ENCODE measurements at regions not wholly inside any gene's neighbourhood (a gene's known extent, or its start where the extent isn't known, plus 50 kb on each side); places are given as distances from the start of the nearest gene placed in this dataset.

DNA sequence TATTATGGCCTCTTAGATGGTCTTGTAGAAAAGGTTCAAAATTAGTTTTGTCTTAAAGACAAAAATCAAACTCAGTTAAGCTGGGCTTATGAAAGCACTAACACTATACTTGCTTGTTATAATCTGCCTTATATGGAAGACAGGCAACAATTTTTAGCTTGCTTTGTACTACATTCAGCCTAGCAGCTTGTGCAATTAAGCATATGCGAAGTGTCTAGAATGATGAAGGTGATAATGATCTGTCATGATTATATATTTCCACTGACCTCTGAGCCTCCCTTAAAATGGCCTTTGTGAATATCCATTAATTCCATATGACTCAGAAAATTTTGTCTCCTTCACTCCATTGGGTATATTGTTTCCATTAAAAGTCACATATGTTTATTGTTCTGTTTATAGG is 834.9 kb downstream of the OLFM4 start:
- no peak for DNase-seq

DNA sequence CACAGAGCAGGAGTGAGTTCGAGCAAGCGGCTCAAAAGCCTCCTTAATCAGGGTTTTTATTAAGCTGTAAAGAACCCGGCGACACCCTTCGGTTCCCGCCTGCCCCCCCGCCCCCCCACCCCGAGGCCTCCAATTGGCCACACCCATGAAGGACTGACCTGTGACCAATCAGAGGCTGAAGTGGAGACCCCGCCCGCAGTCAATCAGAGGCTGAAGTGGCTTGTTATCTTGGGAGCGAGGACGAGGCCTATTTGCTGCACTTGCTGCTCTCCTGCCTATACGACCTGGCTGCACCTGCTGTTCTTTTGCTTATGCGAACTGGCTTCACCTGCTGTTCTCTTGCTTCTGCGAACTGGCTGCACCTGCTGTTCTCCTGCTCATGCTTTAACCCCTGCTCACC is 844.9 kb downstream of the OLFM4 start:
- no peak for DNase-seq

DNA sequence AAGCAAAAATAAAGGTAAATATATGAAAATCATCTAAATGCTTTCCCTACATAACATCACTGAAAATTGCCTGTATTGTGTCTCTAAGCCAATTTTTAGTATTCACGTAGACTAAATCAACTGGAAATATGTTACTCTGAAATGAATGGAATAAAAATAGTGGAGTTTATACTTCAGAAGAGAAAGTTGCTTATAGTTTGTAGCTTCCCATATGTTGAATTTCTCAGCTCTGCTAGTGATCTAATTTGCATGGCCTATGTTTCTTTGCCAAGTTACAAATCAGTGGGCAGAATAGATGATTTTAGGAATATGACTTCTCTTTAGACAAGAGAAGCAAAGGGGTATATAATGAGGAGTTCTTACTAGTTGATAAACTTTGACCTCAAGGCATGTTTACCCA is 850.2 kb downstream of the OLFM4 start:
- no peak for DNase-seq

DNA sequence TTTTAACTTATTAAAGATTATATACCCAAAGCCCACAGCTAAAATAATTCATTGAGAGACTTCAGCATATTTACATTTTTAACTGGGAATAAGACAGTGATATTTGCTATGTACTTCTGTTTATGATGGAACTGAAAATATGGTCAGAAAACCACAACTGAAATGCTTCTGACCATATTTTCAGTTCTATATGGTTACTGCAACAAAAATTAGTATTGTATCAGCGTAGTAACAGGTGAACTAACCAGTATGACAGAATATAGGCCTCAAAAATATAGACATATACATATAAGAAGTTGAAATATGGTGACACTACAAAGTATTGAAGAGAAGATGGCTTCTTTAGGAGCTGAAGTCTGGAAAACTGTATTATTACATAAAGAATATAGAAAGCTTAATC is 857.4 kb downstream of the OLFM4 start:
- DNase-seq: no peak

DNA sequence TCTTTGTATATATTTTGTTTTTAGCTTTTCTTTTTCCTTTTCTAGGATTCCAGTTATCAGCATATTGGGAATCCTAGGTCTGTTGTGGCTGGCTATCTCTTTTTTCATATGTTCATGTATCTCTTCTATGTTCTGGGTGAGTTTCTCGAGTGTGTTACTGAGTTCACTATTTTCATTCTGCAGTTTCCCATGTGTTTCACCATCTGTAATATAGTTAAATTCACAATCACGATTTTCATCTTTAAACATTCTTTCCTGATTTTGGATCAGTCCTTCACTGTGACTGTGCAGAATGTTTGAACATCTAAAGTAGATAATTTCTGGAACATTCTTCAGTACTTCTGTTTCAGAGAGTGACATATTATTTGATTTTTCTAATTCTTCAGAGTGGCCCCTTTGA is 862.1 kb downstream of the OLFM4 start:
- no peak for DNase-seq

DNA sequence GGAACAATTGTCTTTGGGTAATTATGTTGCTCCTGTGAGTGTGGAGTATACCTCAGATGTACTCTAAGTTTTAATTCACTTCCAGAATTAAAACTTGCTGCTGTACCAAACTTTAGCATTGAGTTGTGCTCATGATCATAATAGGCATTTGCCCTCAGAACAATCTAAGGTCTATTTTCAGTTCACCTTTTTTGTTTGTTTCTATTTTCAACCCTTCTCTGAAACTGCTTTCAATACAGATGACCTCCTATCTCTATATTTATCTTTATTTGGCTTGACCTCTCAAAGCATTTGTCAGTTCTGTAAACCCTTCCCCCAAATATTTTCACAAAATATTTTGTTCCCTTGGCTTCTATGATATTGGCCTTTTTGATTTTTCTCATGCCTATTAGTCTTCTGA is 873.0 kb downstream of the OLFM4 start:
- no peak for DNase-seq

DNA sequence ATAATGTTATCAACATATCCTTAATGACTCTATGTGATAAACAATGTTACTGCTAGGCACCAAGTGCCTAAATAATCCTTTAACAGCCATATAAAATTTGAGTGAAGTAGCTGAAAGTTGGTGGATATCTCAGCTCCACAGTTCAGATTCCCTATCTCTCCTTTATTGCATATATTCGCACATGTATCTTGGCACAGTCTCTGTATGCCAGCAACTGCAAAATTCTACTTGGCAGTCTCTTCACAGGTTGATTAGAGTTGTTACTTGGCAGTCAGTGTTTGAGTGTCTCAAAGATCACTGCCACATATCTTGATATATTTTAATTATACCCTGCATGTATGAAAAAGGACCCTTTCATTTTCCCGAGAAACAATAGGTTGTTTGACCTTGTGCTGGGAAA is 879.3 kb downstream of the OLFM4 start:
- no peak for DNase-seq

DNA sequence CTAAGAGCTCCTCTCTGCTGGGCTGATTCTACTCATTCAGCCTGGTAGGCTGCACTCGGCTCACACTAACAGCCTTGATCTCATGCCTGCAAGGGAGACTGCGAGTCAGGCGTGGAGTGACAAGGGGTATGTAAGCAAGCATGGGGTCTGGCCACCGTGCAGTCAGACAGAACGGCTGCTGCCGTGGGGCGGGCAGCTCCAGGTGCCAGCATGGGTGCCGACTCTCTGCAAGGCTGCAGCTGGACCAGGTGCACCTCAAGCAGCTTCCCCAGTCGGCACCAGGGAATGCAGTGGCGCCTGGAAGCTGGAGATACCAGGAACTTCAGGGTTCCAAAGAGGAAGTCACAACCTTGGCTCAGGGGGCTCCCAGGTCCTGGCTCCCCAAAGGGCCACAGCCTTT is 892.3 kb downstream of the OLFM4 start:
- DNase-seq: no peak

DNA sequence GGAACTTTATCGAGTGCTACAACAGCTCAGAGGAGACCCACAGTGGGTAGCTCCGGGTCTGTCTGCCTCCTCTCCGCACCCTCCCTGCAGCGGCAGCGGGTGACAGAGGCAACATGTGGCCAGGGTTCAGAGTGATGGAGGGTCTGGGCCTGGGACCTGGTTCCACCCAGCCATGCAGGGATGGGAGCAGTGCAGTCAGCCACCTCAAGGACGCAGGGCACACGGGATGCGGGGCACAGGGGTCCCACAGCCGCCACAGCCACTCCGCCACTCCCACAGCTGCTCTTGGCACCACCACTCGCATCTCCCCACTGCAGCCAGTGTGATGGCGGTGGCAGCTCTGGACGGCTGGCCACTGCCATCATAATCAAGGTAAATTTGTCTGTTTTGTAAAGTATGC is 892.9 kb downstream of the OLFM4 start:
- DNase-seq: no peak

DNA sequence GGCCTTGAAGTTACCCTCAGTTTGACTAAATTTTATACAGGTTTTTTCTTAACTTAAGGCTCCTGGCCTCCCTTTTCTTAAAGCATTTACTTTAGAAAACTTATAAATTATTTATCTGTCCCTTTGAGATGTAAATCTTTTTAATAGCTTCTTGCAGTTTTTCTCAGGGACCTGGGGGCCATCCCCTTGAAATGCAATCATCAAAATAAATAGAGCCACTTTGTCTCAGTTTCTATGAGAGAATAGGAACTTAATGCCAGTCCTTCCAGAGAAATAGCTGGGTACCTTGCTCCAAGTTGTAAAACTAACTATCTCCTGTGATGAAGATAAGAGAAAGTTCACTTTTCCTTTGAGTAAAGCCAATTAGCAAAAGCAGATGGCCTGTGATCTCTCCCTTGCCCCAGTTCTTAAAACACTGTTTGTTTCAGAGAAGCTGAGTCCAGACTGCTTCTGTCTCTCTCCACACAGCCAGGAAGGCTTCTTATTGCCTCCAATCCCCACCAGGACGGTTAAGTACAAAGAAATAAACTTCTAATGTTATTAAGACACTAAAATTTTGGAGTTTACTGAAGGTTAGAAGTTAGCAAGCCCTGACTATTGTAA is 913.1 kb downstream of the OLFM4 start:
- DNase-seq: no peak

DNA sequence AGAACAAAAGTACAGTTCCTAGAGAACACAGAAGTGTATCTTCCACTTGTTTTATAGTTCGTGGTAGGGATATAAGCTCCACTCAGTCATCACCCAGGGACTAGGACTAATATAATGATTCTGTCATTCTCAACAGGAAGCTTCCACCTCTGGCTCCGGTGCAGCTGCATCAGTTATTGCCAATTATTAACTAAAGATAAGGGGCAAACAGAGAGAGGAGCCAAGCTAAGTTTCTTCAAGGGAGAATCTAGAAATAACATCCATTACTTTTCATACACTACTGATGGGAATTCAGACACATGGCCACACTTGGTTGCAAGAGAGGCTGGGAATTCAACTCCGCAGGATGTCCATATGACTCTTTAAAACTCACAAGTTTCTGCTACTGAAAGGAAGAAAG is 917.9 kb downstream of the OLFM4 start:
- DNase-seq: no peak

DNA sequence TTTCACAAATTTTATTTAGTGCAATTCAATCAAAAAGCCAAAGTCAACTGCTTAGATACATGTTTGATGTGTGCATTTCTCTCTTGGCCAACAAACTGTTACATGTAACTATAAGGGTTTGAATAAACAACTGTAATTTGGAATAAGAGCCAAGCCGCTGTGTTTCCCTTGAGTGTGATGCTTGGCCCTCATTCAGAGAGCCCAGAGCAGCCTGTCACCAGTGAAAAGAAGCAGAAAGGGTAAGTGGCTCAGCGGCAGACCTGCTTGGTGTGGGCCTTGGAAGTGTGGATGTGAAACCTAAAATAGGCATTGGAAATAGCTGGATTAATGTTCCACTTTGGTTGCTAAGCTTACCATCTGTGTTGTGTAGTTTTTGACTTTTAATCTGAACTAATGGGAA is 924.6 kb downstream of the OLFM4 start:
- no peak for DNase-seq
